OCI-LY1 (cell line): ENCODE measurements at regions not wholly inside any gene's neighbourhood (a gene's known extent, or its start where the extent isn't known, plus 50 kb on each side); places are given as distances from the start of the nearest gene placed in this dataset.

Source experiments
- H2AFZ ChIP-seq: fragments of 200-600 bp; sonication (generic), shearing (Covaris generic); 2 replicates; pipeline ENCODE4 v1.6.0; 2014; ENCODE audit warnings: antibody characterized with exemption, mild to moderate bottlenecking, low read length
- H3F3A ChIP-seq: fragments of 200-600 bp; sonication (generic), shearing (Covaris generic); 2 replicates; pipeline ENCODE4 v1.6.0; 2014; ENCODE audit warnings: mild to moderate bottlenecking, antibody characterized with exemption, low read length, moderate library complexity; ENCODE audit not compliant: insufficient read depth
- H3K27ac ChIP-seq: fragments of 200-600 bp; sonication (generic); 2 replicates; pipeline ENCODE4 v1.5.1; 2014; ENCODE audit warnings: low read length, mixed run types, mild to moderate bottlenecking, low read depth; ENCODE audit not compliant: poor library complexity, severe bottlenecking
- H3K27me3 ChIP-seq: fragments of 200-600 bp; sonication (generic); 2 replicates; pipeline ENCODE4 v1.6.0; 2014; ENCODE audit warnings: antibody characterized with exemption, mild to moderate bottlenecking, low read length, moderate library complexity; ENCODE audit not compliant: insufficient read depth
- H3K36me3 ChIP-seq: fragments of 200-600 bp; sonication (generic); 2 replicates; pipeline ENCODE4 v1.6.1; 2014; ENCODE audit warnings: mild to moderate bottlenecking, antibody characterized with exemption, low read length, moderate library complexity, mixed read lengths; ENCODE audit not compliant: insufficient read depth
- H3K4me1 ChIP-seq: fragments of 200-600 bp; sonication (generic); 2 replicates; pipeline ENCODE4 v1.5.1; 2014; ENCODE audit warnings: mild to moderate bottlenecking, low read length, moderate library complexity; ENCODE audit not compliant: insufficient read depth, severe bottlenecking
- H3K4me2 ChIP-seq: fragments of 200-600 bp; sonication (generic), shearing (Covaris generic); 2 replicates; pipeline ENCODE4 v1.6.1; 2014; ENCODE audit warnings: low read length
- H3K4me3 ChIP-seq: fragments of 200-600 bp; sonication (generic); 2 replicates; pipeline ENCODE4 v1.5.1; 2014; ENCODE audit warnings: low read length, low read depth, mild to moderate bottlenecking, mixed read lengths; ENCODE audit not compliant: poor library complexity, severe bottlenecking
- H3K79me2 ChIP-seq: fragments of 200-600 bp; shearing (Covaris generic); 2 replicates; pipeline ENCODE4 v1.6.1; 2016; ENCODE audit warnings: mixed run types, low read length, mixed read lengths; ENCODE audit not compliant: insufficient read depth
- H3K9ac ChIP-seq: fragments of 200-600 bp; sonication (generic), shearing (Covaris generic); 2 replicates; pipeline ENCODE4 v1.6.1; 2014; ENCODE audit warnings: mild to moderate bottlenecking, low read length, mixed read lengths
- H3K9me2 ChIP-seq: fragments of 200-600 bp; sonication (generic), shearing (Covaris generic); 2 replicates; pipeline ENCODE4 v1.6.1; 2014; ENCODE audit warnings: low read depth, mild to moderate bottlenecking, low read length, mixed read lengths
- H3K9me3 ChIP-seq: fragments of 200-600 bp; shearing (Covaris generic); 2 replicates; pipeline ENCODE4 v1.6.1; 2014; ENCODE audit warnings: low read length, mixed read lengths
- H4K20me1 ChIP-seq: fragments of 200-600 bp; sonication (generic), shearing (Covaris generic); 2 replicates; pipeline ENCODE4 v1.6.0; 2016; ENCODE audit warnings: mild to moderate bottlenecking, low read length; ENCODE audit not compliant: insufficient read depth
- EZH2 ChIP-seq: fragments of 200-600 bp; sonication (generic), shearing (Covaris generic); IDR thresholded peaks from 2 replicates; pipeline ENCODE4 v1.8.0; 2017; ENCODE audit warnings: borderline replicate concordance, mixed run types, mild to moderate bottlenecking, antibody characterized with exemption, low read length, moderate library complexity, mixed read lengths
- TF ChIP-seq, protein P1 (sequence below): fragments of 200-600 bp; sonication (generic), shearing (Covaris generic); IDR thresholded peaks from 2 replicates; pipeline ENCODE4 v1.5.1; 2017; ENCODE audit warnings: mild to moderate bottlenecking, antibody characterized with exemption, low read length, moderate library complexity, mixed read lengths

DNA sequence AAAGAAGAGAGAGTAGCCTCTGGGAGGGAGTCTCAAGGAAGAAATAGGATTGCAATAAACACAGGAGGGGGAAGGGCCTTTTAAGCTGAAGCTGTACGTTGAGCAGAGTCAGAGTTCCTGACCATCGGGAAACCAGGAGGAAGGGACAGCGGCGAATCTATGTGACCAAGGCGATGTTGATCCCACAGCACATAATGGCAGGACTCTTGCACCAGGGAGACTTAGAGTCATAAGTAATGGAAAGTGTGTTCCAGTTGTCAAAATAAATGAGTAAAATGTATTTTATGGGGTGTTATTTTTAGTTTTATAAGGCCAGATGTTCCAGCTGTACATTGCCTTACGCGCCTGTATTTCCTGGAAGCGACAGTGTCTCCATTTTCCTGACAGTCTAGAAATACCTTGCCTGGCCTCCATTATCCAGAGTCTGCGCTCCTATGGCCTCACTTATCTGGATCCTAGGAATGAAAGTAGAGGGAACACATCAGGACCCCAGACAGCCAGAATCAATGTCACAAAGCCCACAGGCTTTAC is 152.8 kb upstream of the COPS8 start:
- H3K79me2 ChIP-seq = no peaks in the 10 kb centered on the region
- H3K9me3 ChIP-seq = no peaks in the 10 kb centered on the region
- no peaks in the 10 kb centered on the region for H4K20me1 ChIP-seq
- H3K27me3 ChIP-seq = no peaks in the 10 kb centered on the region; the same call in 1 of the 2 replicates
- no peaks in the 10 kb centered on the region for H3F3A ChIP-seq
- H3K9me2 ChIP-seq = no peaks in the 10 kb centered on the region
- no peak overlapping the region for H2AFZ ChIP-seq
- TF ChIP-seq EZH2 = no peak
- TF ChIP-seq, protein P1, sequence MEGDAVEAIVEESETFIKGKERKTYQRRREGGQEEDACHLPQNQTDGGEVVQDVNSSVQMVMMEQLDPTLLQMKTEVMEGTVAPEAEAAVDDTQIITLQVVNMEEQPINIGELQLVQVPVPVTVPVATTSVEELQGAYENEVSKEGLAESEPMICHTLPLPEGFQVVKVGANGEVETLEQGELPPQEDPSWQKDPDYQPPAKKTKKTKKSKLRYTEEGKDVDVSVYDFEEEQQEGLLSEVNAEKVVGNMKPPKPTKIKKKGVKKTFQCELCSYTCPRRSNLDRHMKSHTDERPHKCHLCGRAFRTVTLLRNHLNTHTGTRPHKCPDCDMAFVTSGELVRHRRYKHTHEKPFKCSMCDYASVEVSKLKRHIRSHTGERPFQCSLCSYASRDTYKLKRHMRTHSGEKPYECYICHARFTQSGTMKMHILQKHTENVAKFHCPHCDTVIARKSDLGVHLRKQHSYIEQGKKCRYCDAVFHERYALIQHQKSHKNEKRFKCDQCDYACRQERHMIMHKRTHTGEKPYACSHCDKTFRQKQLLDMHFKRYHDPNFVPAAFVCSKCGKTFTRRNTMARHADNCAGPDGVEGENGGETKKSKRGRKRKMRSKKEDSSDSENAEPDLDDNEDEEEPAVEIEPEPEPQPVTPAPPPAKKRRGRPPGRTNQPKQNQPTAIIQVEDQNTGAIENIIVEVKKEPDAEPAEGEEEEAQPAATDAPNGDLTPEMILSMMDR = no peak
- no peak overlapping the region for H3K4me3 ChIP-seq
- H3K36me3 ChIP-seq = no peaks in the 10 kb centered on the region
- no peak overlapping the region for H3K27ac ChIP-seq
- no peaks in the 10 kb centered on the region for H3K4me1 ChIP-seq
- H3K4me2 ChIP-seq = no peak overlapping the region
- H3K9ac ChIP-seq = no peak overlapping the region

DNA sequence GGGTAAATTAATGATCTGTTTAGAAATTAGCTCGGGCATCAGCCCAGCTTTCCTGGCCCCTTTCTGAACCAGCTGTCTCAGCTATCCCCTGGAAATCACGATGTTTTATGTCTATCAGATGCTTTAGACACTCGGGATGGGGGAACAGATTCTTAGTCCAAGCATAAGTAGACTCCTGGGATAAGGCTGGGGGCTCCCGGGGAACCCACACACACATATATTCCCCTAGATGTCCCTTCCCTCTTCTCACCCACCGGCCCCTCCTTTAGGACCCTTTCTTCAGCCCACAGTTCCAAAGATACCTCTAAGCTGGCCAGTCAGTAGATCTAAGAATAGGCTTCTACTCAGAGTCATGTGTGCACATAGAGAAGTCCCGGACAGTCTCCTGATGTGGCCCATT is 151.5 kb upstream of the COPS8 start:
- Histone ChIP-seq H3K4me1 (no peaks in the 10 kb centered on the region), H3K9ac (no peak overlapping the region), H3K9me3 (no peaks in the 10 kb centered on the region), H3K27ac (no peak overlapping the region), H3K9me2 (no peaks in the 10 kb centered on the region), H3K4me3 (no peak overlapping the region), H3K27me3 (no peaks in the 10 kb centered on the region; the same call in 1 of the 2 replicates), H3K36me3 (no peaks in the 10 kb centered on the region), H3F3A (no peaks in the 10 kb centered on the region), H3K4me2 (no peak overlapping the region), H4K20me1 (no peaks in the 10 kb centered on the region), H3K79me2 (no peaks in the 10 kb centered on the region), H2AFZ (no peak overlapping the region)
- TF ChIP-seq, protein P1 = no peak
- TF ChIP-seq EZH2 = no peak

DNA sequence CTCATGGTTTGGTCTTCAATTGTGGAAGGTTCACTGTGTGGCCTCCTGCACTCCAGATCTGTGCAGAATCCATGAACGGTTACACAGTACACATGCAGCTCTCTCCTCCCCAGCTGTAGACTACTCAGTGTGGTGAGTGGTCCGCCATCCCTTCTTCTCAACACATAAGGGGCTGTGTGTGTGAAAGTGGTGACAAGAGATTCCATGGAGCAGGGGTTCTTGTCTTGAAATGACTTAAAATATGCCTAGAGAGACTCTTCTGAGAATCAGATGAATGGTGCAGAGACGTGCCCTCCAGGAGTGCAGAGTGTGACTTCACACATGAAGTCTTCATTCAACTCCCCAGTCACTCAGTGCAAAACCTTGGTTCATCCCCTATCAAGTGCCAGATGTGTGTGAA is 151.0 kb upstream of the COPS8 start:
- no peaks in the 10 kb centered on the region for H3K9me2 ChIP-seq
- no peak overlapping the region for H3K9ac ChIP-seq
- no peaks in the 10 kb centered on the region for H3K79me2 ChIP-seq
- H4K20me1 ChIP-seq = no peaks in the 10 kb centered on the region
- no peaks in the 10 kb centered on the region for H3K4me1 ChIP-seq
- H3K27me3 ChIP-seq = no peaks in the 10 kb centered on the region; the same call in 1 of the 2 replicates
- no peaks in the 10 kb centered on the region for H3F3A ChIP-seq
- no peak overlapping the region for H3K27ac ChIP-seq
- H3K9me3 ChIP-seq = no peaks in the 10 kb centered on the region
- no peak overlapping the region for H2AFZ ChIP-seq
- no peak overlapping the region for H3K4me2 ChIP-seq
- H3K36me3 ChIP-seq = no peaks in the 10 kb centered on the region
- TF ChIP-seq, protein P1 = no peak
- TF ChIP-seq EZH2 = no peak
- H3K4me3 ChIP-seq = no peak overlapping the region
